ENCODE measurements at regions not wholly inside any gene's neighbourhood (a gene's known extent, or its start where the extent isn't known, plus 50 kb on each side); places are given as distances from the start of the nearest gene placed in this dataset.

DNA sequence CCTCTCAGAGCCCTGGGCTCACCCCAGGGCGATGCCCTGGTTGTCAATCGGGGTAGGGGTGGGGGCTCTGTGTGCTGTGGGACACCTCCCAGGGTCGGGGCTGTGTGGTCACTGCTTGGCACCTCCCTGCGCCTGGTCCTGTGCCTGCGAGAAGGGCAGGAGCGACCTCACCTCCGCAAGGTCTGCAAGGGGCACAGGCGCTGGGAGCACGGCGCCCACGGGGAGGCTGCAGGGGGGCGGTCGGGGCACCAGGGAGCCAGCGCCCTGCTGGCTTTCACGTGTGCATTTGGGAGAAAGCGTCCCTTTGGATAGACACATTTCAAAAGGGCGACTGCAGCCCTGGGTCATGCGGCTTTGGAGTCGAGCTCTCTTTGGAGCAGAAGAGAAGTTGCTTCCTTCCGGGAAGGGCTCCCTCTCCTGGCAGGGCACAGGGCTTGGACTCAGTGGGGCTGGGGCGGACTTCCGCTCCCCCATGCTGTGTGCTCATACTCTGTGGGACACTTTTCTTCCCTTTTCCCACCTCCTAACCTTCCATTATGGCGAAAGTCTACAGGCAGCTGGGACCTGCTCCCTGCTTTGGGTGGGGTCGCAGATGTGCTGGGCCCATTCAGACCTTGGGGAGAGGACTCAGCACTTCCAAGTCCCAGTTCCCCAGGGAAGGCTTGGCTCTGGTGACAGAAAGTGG, 52.9 kb upstream of the SLC28A3 start:
- DNase-seq (ENCODE audit: low read depth) = no peak

DNA sequence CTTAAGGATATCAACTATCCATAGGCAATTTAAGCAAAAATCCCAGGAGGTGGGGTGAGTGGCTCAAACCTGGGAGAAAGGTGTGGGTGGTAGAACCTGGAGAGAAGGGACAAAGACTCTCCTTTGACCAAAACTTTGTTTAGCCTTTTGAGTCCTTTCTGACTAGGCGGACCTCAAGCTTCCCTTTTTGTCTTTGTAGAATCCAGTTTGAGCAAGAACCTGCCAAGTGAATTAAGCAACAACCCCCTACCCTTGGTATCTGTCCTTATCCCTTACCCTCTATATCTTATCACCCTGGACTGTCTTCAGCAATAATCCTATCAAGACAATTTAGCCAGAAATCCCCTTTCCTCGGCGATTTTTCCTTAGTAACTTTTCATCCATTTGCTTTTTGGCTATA, 53.5 kb upstream of the SLC28A3 start:
- DNase-seq (ENCODE audit: low read depth) = no peak

DNA sequence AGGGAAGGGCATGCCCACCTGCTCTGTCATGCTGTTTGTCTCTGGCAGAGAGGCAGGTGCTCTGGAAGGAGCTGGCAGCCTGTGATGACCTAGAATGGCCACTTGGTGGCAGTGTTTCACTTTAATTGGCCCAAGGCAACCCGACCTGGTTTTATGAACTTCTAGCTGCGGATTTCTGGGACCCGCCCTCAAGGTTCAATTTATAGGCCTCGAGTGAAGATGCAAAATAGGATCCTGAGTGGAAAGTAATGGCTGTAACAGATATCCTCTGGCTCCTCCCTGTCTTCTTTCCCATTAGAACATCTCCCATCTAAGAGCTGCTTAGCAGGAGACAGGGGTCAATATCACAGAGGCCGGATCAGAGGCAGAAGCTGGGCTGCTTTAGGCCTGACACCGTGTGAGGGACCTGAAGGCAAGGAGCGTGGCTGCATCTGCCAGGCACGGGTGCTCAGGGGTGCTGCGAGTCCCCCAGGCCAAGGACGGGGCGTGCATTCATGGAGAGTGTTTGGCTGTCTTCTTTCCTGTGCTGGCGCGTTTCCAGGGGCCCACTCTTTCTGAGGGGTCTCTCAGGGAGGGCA, 56.7 kb upstream of the SLC28A3 start:
- peak; percentile 15 for DNase-seq (ENCODE audit: low read depth)

DNA sequence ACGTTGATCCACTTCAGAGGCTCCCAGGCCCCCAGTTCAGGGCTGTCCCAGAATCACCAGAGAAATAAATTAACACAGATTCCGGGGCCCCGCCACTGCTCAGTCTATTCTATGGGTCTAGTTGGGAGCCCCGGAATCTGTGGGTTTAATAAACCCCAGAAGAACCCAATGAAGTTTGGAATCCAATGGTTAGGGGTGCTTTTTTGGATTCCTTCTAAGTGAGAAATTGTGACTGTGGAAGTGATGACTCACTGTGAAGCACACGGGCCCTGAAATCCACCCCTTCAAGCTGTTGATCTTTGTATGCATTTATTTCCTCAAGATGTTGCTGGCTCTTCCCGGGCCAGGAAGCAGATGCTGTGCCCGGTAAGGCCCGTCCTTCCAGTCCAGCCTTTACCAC, 57.3 kb upstream of the SLC28A3 start:
- peak; percentile 28 for DNase-seq (ENCODE audit: low read depth)

DNA sequence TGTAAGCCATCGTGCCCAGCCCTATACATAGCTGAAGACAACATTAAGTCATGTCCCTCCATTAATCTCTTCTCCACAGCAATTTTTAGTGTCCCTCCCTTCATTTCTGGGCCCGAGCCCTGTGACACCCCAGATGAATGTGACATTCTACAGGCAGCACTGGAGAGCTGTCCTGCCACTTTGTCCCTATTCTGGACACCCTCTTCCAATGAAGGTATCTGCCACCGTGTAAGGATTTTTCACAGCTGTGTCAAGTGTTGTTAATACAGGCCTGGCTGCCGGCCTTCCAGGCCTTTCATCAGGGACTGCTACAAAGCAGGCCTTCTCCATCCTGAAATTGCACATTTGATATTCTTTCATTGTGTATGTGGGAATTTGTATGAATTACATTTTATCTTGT, 62.0 kb upstream of the SLC28A3 start:
- DNase-seq (ENCODE audit: low read depth) = no peak

DNA sequence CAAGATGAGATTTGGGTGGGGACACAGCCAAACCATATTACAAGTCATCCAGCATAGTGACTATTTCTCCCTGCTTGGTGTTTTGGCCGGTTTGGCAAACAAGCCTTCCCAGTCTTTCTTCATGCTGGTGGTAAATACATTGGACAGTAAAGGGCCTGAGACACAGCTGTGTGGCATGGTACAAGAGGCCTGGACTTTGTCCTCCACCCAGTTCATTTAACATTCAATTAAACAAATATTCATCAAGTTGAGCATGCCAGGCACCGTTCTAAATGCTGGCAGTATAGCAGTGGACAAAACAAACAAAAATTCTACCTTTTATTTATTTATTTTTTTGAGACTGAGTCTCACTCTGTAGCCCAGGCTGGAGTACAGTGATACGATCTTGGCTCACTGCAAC, 62.7 kb upstream of the SLC28A3 start:
- no peak for DNase-seq (ENCODE audit: low read depth)

DNA sequence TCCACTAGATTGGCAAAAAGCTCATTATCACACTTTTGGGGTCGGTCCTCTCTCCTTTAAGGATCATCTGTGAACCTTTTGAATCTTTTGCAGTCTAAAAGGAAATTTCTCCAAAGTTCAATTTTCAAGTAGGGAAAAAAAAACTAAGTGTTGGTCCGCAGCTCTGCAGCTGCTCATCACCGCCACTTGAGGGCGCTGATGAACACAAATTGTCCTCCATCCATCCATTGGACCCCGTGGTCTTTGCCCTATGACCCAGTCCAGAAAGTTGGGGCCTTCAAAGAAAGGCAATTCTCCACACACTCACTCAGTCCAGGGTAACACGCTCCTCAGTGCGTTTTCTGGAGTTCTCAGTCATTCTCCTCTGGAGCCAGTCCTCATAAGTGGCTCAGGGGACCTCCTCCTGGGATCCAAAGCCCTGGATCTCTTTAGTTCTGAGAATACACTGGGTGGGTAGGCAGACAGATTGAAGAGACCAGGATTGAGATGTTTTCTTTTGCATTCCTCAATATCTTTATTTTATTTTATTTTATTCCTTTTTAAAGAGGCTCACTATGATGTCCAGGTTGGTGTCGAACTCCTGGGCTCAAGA, 63.6 kb upstream of the SLC28A3 start:
- no peak for DNase-seq (ENCODE audit: low read depth)

DNA sequence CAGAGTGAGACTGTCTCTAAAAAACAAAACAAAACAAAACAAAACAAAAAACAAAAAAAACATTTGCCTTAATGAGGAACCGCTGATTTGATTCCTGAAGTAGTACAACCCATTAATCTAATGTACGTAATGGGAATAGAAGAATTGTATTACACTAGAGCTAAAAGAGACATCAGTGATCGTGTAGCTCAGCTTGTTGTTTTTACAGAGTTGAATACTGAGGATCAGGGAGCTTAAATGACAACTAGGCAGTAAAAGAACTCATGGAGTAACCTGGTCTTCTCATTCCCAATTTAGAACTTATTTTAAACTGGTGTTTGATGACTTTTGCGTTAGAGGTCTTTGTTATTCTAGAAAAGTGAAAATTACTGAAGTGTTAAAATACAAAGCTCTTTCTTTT, 65.1 kb upstream of the SLC28A3 start:
- DNase-seq (ENCODE audit: low read depth) = no peak

DNA sequence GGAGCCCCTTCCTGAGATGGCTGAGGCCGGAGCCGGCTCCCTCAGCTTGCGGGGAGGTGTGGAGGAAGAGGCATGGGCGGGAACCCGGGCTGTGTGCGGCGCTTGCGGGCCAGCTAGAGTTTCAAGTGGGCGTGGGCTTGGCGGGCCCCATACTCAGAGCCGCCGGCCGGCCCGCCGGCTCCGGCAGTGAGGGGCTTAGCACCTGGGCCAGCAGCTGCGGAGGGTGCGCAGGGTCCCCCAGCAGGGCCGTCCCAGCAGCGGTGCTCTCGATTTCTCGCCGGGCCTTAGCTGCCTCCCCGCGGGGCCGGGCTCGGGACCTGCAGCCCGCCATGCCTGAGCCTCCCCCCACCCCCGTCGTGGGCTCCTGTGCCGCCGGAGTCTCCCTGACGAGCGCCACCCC, 67.9 kb upstream of the SLC28A3 start:
- no peak for DNase-seq (ENCODE audit: low read depth)

DNA sequence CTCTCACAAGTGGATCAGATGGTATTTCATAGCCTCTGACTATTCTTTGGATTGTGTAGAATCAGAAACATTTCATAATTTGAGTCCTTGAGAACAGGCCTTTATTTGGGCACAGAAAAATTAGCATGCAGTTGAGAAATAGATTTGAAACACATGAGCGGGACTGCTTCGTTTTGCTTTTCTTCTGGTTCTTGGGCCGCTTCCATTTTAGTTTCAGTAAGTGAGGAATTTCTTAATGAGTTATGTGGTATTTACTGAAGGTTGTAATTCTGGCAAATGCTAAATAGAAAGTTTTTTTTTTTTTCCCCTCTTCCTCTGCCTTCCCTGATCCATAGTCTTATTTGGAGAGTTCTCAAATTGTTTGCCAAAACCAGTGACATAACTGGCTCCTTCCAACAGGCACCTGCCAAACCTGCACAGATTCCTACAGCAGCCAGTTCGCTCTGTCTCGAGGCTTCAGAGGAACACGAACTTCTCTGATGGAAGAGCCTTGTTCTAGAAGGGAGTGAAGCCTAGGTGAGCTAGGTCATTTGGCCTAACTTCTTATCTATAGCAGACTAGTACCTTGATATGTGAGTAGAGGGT, 71.2 kb upstream of the SLC28A3 start:
- DNase-seq (ENCODE audit: low read depth) = no peak

DNA sequence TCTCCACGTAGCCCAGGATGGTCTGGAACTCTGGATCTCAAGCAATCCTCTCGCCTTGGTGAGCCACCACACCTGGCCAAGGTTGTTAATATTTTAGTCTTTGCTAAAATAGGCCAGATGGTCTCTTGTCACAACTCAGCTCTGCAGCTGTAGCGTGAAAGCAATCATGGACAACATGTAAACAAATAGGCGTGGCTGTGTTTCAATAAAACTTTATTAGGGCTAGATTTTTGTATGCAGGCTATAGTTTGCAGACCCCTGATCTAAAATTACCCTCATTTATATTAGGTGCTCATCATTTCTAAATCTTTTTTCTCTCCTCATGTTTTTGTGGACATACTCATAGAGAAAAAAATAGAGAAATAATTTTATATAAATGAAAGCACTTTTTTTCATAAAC, 72.1 kb upstream of the SLC28A3 start:
- no peak for DNase-seq (ENCODE audit: low read depth)

DNA sequence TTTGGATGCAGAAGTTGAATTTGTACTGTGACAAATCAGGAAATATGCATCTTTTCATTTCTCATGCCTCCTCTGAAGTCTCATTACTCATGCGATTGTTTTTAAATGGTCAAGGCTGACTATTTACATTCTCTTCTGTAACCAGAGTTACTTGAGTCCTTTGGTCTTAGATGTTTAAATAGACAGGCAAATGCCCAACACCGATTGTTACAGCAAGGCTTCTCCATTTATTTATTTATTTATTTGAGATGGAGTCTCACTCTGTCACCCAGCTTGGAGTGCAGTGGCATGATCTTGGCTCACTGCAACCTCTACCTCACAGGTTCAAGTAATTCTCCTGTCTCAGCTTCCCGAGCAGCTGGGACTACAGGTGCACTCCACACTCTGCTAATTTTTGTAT, 72.7 kb upstream of the SLC28A3 start:
- DNase-seq (ENCODE audit: low read depth) = no peak

DNA sequence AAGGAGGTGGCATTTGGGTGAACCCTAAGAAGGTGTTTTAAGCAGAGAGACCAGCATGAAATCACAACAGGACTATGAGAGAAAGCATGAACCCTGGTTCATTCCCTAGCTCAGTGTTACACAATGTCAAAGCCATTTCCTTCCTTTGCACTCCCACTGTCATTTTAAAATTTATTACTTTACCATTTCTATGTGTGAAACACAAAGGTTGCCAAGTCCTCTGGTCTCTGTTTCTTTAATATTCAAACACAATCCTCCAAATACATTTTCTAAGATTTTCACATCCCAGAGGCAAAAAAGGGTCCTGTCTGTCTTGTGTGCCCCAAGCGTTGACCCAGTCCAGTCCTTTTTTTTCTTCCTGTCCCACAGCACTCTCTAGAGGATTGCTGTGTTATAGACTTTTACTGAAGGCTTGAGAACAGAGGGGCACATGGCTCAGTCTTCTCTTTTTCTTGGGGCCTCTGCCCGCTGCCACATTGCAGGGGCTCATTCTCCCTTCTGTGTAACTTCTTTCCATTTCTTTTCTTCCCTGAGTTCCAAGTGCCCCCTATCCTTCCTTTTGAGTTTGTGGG, 78.6 kb upstream of the SLC28A3 start:
- no peak for DNase-seq (ENCODE audit: low read depth)

DNA sequence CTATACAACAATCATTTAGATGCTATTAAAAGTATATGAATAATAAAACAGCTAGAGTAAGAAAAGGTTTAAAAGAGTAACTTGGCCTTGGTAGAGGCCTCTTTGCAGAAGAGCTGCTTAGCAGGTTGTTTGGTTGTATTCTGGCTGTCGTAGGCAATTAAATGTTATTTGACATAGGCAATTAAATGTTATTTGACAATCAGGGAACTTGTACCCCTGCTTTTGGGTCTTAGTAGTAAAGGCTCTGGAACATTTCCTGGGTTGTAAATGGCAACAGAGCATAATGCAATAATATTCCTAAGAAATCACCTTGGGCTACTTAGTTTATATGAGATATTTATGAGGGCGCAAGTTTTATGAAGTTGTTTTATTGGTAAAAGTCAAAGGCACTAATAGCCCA, 84.4 kb upstream of the SLC28A3 start:
- DNase-seq (ENCODE audit: low read depth) = no peak

DNA sequence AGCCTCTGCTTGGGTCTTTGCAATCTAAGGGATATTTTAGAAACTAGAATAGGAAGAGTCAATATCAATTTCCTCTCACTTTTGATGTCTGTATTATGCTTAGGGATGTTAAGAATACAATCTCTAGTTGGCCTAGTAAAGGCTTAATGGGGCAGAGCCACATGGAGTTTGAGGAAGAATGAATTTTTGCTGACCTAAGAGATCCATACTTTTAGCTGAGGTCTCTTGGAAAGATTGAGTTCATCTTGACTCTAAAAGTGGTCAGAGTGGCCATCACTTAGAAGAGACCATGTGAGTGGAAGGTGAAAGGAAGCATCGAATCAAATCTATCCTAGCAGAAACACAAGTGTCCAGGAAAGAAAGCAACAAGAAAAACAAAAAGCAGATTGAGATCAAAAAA, 92.2 kb upstream of the SLC28A3 start:
- DNase-seq (ENCODE audit: low read depth) = no peak

DNA sequence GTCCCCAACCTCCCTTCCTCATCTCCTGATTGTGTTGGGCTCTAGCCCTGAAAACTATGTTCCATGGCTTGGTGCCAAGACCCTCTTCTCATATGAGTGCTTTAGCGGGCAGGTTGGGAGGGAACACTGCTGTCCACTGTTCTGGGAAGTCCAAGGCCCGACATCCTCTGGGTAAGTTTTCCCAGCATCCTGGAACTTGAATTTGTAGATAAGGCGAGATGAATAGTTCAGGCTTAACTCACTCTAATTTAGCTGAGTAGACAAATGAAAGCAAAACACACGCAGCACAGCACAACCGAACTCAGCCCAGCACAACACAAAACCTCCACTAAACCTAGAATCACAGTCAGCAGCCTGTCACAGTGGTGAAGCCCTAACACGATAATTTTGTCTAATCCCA, 95.3 kb upstream of the SLC28A3 start:
- no peak for DNase-seq (ENCODE audit: low read depth)

DNA sequence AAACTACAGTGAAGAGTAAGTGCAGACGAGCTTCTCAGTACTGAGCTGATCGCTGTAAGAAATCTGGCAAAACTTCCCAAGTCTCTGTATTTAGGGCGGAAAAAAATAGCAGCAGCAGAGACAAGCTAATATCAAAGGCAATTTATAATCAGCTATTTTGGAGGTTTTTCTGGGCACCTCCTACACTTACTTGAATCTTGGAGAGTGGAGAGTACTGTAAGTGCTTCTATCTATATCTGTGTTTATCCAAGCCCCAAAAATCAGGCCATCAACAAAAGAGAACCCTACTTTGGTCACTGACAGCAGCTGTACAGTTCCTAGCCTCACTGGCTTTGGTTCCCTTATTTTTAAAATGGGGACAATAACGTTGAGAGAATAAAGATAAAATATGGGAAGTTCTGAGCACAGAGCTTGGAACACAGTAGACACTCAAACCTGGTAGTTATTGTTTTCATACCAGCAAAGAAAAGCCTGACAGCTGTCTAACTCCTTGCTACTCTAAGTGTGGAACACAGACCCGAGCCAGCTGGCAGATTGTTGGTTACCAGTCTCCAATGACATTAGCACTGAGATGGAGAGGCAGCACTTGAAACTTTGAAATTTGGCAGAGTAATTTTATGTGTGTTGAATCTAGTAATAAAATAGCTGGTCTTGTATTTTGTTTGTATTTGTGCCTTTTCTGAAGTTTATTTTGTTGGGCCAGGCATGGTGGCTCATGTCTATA, 96.0 kb upstream of the SLC28A3 start:
- DNase-seq (ENCODE audit: low read depth) = no peak

DNA sequence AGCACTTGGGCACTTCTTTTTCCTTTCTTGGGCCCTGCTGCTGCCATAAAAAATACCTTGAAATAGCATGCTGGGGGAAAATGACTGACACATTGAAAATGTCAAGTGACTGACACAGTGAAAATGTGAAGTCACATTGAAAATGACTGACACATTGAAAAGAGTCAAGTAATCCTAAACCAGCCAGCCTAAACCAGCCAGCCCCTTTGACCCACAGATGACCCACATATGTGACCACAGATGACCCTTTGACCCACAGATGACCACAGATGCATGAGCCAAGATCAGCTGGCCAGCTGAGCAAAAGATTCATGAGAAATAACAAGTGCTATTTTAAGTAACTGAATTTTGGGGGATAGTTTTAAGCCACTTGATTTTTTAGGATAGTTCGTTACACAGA, 97.8 kb upstream of the SLC28A3 start:
- DNase-seq (ENCODE audit: low read depth) = no peak

DNA sequence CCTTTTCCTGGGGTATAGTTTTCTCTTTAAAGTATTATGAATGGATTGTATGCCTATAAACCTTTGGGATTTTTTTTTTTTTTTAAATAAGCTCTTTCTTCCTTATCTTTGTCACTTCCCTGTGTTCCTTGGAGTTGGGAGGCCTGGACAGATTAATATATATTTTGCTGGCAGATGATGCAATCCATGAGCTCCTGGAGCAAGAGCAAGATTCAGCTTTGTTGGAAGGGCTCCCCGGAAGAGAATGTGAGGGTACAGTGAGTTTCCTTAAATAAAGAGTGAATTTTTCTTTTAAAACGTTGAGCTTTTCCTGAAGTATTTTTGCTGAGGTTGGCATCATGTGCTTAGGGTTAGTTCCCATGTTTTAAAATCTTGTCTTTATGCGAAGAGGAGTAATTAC, 98.7 kb upstream of the SLC28A3 start:
- no peak for DNase-seq (ENCODE audit: low read depth)

DNA sequence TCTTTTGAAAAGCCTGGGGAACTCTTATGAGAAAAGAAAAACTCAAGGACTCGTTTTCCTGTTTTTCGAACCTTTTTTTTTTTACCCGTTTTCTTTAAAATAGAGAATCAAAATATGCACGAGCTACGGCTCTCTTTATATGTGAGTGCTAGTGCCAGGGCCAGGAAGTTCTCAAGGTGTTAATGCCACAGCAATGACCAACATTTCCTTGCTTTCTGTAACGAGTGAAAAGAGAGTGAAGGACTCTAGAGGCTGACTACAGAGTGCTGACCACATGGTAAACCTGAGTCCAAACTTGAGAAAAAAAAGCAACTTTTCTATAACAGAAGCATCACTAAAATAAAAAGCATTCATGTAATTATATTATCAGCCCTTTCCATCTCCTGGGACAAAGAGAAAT, 102.2 kb upstream of the SLC28A3 start:
- no peak for DNase-seq (ENCODE audit: low read depth)

DNA sequence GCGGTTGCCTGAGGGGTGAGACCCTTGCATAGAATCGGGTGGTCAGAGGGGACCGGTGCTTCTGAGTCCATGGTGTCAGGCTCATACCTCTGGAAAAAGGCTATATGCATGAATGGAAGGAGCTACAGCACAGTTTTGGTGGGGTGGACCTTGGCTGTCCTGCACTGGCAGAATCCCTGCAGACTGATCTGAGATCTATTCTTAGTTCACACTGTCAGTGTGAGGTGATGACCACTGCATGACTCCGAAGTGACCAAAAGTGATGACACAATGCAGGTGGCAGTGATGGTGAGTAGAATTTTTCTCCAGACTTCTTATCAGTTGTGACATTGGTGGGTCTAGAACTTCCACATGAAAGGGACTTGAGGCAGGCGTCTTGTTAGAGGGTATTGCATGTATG, 105.2 kb upstream of the SLC28A3 start:
- DNase-seq (ENCODE audit: low read depth) = no peak

DNA sequence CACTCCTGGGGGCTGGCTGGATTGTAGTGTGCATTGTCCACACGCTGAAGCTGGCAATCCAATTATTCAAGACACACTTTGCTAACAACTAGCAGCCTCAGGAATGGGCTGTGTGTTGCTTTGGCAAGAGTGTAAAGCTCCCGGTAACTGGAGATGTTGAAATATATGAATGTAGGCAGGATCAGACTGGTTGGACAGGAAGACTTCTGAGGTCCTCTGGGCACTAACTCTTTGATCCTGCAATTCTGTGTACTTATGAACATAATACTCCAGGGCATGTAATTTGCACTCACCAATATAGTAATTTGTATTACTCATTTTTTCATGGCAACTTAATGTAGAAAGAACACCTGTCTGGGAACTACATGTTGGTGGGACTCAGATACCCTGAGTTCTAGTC, 106.7 kb upstream of the SLC28A3 start:
- DNase-seq (ENCODE audit: low read depth) = no peak

DNA sequence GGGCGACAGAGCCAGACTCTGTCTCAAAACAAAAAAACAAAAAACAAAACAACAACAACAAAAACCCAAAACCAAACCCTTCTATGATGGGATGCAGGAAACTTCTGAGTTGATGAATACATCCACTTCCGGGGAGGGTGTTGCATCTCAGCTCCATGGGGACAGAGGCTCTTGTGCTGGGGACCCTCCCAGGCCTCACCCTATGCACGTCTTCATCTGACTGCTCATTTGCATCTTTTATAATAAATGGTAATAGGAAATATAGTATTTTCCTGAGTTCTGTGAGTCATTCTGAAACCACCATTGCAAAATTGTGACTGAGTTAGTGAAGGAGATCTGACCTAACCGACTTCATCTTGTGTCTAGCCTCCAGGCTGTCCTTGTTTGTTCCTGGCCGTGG, 109.5 kb upstream of the SLC28A3 start:
- DNase-seq (ENCODE audit: low read depth) = no peak
